DND-41 (cell line): ENCODE measurements at regions not wholly inside any gene's neighbourhood (a gene's known extent, or its start where the extent isn't known, plus 50 kb on each side); places are given as distances from the start of the nearest gene placed in this dataset.

ENCODE experiments used
- CTCF ChIP-seq: IDR thresholded peaks from 2 replicates; pipeline ENCODE4 v1.5.1; 2012; ENCODE audit warnings: borderline replicate concordance, low read length, moderate library complexity, mild to moderate bottlenecking; ENCODE audit not compliant: poor library complexity, severe bottlenecking; ENCODE audit errors: extremely low read depth
- EZH2 ChIP-seq: IDR thresholded peaks from 3 replicates; pipeline ENCODE4 v1.6.1; 2012; ENCODE audit warnings: borderline replicate concordance, low read depth, mild to moderate bottlenecking, moderate library complexity, low read length, inconsistent platforms; ENCODE audit not compliant: severe bottlenecking

DNA sequence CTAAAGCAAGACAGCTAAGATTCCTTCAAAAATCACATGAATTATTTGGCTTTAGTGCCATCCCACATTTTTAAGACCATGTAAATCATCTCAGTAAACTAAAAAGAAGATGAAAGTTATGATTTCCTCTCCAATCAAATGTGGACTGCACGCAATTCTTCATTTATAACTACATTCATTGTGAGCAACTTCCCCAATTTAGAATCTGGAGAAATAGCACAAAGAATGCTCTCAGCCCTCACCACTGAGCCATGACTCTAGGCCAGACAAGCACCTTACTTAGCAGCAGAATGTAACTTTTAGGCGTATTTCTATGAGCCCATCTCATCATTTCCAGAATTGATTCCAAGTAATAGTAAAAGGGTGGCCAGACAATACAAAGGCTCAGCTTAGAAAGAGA, 616.6 kb downstream of the TLE1 start:
- TF ChIP-seq CTCF = no peak
- TF ChIP-seq EZH2 = no peak
